Caco-2 (cell line): ENCODE measurements at regions not wholly inside any gene's neighbourhood (a gene's known extent, or its start where the extent isn't known, plus 50 kb on each side); places are given as distances from the start of the nearest gene placed in this dataset.

Experiments
- BruUV-seq: library from RNA; stranded (reverse); fragments of 400-500 nt; replicated peaks from 2 replicates; lab custom pipeline; 2021; lab: Mats Ljungman, UMichigan
- CTCF ChIA-PET: fragments of 300-600 bp; sonication (Branson Sonifier 250); formaldehyde crosslinking; loops from one replicate; lab custom pipeline; 2022; ENCODE audit warnings: antibody characterized with exemption; lab: Charles Lee
- POLR2A ChIA-PET: fragments of 300-600 bp; sonication (Branson Sonifier 250); formaldehyde crosslinking; loops from one replicate; lab custom pipeline; 2022; ENCODE audit warnings: antibody characterized with exemption; lab: Charles Lee
- DNase-seq, 2 experiments: peaks; one replicate each; pipeline versions ENCODE4 v3.0.0 to v3.0.0-alpha.2; 2020 to 2022
- H3K27me3 ChIP-seq: replicated peaks from 2 replicates; pipeline ENCODE4 v1.6.0; 2011; ENCODE audit warnings: low read length; ENCODE audit not compliant: control insufficient read depth, insufficient read depth
- H3K36me3 ChIP-seq: 2 replicates; pipeline ENCODE4 v1.5.1; 2011; ENCODE audit warnings: low read length; ENCODE audit not compliant: control insufficient read depth, insufficient read depth
- H3K4me1 ChIP-seq: fragments of 250-450 bp; sonication (Bioruptor Pico); 2 replicates; pipeline ENCODE4 v1.5.1; 2020; ENCODE audit warnings: mild to moderate bottlenecking
- H3K4me3 ChIP-seq: 2 replicates; pipeline ENCODE4 v1.5.1; 2011; ENCODE audit warnings: low read depth, mild to moderate bottlenecking, control low read depth, low read length
- H3K9me3 ChIP-seq: fragments of 250-450 bp; sonication (Bioruptor Pico); 2 replicates; pipeline ENCODE4 v1.5.1; 2020; ENCODE audit warnings: mild to moderate bottlenecking, moderate library complexity
- H3K27ac Mint-ChIP-seq: one replicate; pipeline ENCODE4 v1.8.0; 2022; ENCODE audit warnings: mixed read lengths; ENCODE audit not compliant: unreplicated experiment
- H3K27me3 Mint-ChIP-seq: one replicate; pipeline ENCODE4 v1.8.0; 2022; ENCODE audit warnings: mixed read lengths; ENCODE audit not compliant: insufficient read depth, unreplicated experiment
- H3K36me3 Mint-ChIP-seq: one replicate; pipeline ENCODE4 v1.8.0; 2022; ENCODE audit warnings: mild to moderate bottlenecking, mixed read lengths; ENCODE audit not compliant: insufficient read depth, unreplicated experiment
- H3K4me1 Mint-ChIP-seq: one replicate; pipeline ENCODE4 v1.8.0; 2022; ENCODE audit warnings: low read depth, mixed read lengths; ENCODE audit not compliant: unreplicated experiment
- H3K4me3 Mint-ChIP-seq: one replicate; pipeline ENCODE4 v1.8.0; 2022; ENCODE audit warnings: mild to moderate bottlenecking, moderate library complexity, mixed read lengths; ENCODE audit not compliant: unreplicated experiment
- H3K9me3 Mint-ChIP-seq: one replicate; pipeline ENCODE4 v1.8.0; 2022; ENCODE audit warnings: mixed read lengths; ENCODE audit not compliant: unreplicated experiment
- CTCF ChIP-seq, 2 experiments: fragments of 200-600 bp in 1 of 2; IDR thresholded peaks; 1 replicate in 1 of 2; 2 replicates in 1 of 2; pipeline versions ENCODE4 v1.5.1 to v1.8.0; 2011 to 2022; ENCODE audit warnings: antibody characterized with exemption in 1 of 2, control low read depth in 1 of 2, inconsistent platforms in 1 of 2, low read depth in 1 of 2, low read length in 1 of 2, mild to moderate bottlenecking in 1 of 2, moderate library complexity in 1 of 2; ENCODE audit not compliant: insufficient read depth in 1 of 2, severe bottlenecking in 1 of 2, unreplicated experiment in 1 of 2
- intact Hi-C: fragments of 100-400 bp; cut with micrococcal nuclease; formaldehyde crosslinking; loops from one replicate; pipeline ENCODE4 v1.10.0; 2022; ENCODE audit not compliant: unreplicated experiment

GRCh38 chr5:130678637-130679036 lies 486.4 kb downstream of the HINT1 start:
- no peak overlapping the region for H3K4me3 Mint-ChIP-seq
- H3K4me3 ChIP-seq = no peak overlapping the region

GRCh38 chr5:130666462-130666861 lies 498.6 kb downstream of the HINT1 start:
- intact Hi-C loops = no loop called here
- CTCF ChIA-PET = no interaction called here
- H3K9me3 ChIP-seq = no peaks in the 10 kb centered on the region

More at GRCh38 chr5:130678637-130679036, 486.4 kb downstream of the HINT1 start:
- Histone ChIP-seq H3K9me3 (no peaks in the 10 kb centered on the region), H3K4me1 (no peaks in the 10 kb centered on the region), H3K36me3 (no peaks in the 10 kb centered on the region), H3K27me3 (no peaks in the 10 kb centered on the region)
- DNase-seq = no peak
- no peaks in the 10 kb centered on the region for H3K36me3 Mint-ChIP-seq
- intact Hi-C loops = no loop called here
- no peaks in the 10 kb centered on the region for H3K27me3 Mint-ChIP-seq
- H3K9me3 Mint-ChIP-seq = no peaks in the 10 kb centered on the region
- no peaks in the 10 kb centered on the region for H3K4me1 Mint-ChIP-seq
- no peak overlapping the region for H3K27ac Mint-ChIP-seq
- no peak for TF ChIP-seq CTCF (IDR thresholded peaks at IDR 0.05; ENCODE audit: insufficient read depth in 1 of 2, low read depth in 1 of 2, low read length in 1 of 2, severe bottlenecking in 1 of 2, unreplicated experiment in 1 of 2)
- no TSS peak for BruUV-seq
- ChIA-PET POLR2A (no interaction called here), CTCF (no interaction called here)

GRCh38 chr5:130652176-130652575 lies 512.9 kb downstream of the HINT1 start:
- no peaks in the 10 kb centered on the region for H3K9me3 Mint-ChIP-seq
- no peak for TF ChIP-seq CTCF (IDR thresholded peaks at IDR 0.05; ENCODE audit: insufficient read depth in 1 of 2, low read depth in 1 of 2, low read length in 1 of 2, severe bottlenecking in 1 of 2, unreplicated experiment in 1 of 2)
- no peak for DNase-seq
- no peaks in the 10 kb centered on the region for H3K27me3 Mint-ChIP-seq
- no peak overlapping the region for H3K4me3 ChIP-seq
- BruUV-seq = no TSS peak
- H3K4me1 Mint-ChIP-seq = no peaks in the 10 kb centered on the region
- H3K4me1 ChIP-seq = no peaks in the 10 kb centered on the region
- POLR2A ChIA-PET = no interaction called here
- no peaks in the 10 kb centered on the region for H3K27me3 ChIP-seq
- H3K4me3 Mint-ChIP-seq = no peak overlapping the region
- CTCF ChIA-PET = no interaction called here
- no peaks in the 10 kb centered on the region for H3K36me3 ChIP-seq
- intact Hi-C loops = no loop called here
- no peaks in the 10 kb centered on the region for H3K9me3 ChIP-seq
- no peak overlapping the region for H3K27ac Mint-ChIP-seq
- no peaks in the 10 kb centered on the region for H3K36me3 Mint-ChIP-seq

More at GRCh38 chr5:130666462-130666861, 498.6 kb downstream of the HINT1 start:
- POLR2A ChIA-PET = no interaction called here
- H3K27ac Mint-ChIP-seq = no peak overlapping the region
- H3K27me3 Mint-ChIP-seq = no peaks in the 10 kb centered on the region
- H3K4me3 Mint-ChIP-seq = no peak overlapping the region
- no peaks in the 10 kb centered on the region for H3K36me3 Mint-ChIP-seq
- Histone ChIP-seq H3K36me3 (no peaks in the 10 kb centered on the region), H3K4me3 (no peak overlapping the region), H3K4me1 (no peaks in the 10 kb centered on the region), H3K27me3 (no peaks in the 10 kb centered on the region)
- DNase-seq = no peak
- H3K4me1 Mint-ChIP-seq = no peaks in the 10 kb centered on the region
- no TSS peak for BruUV-seq
- H3K9me3 Mint-ChIP-seq = no peaks in the 10 kb centered on the region
- TF ChIP-seq CTCF (IDR thresholded peaks at IDR 0.05; ENCODE audit: insufficient read depth in 1 of 2, low read depth in 1 of 2, low read length in 1 of 2, severe bottlenecking in 1 of 2, unreplicated experiment in 1 of 2) = no peak
